ENCODE measurements at regions not wholly inside any gene's neighbourhood (a gene's known extent, or its start where the extent isn't known, plus 50 kb on each side); places are given as distances from the start of the nearest gene placed in this dataset.

GRCh38 chr6:137758661-137759060 is 108.4 kb upstream of the TNFAIP3 start:
- no peak for TF ChIP-seq CTCF (IDR thresholded peaks at IDR 0.05)
- TF ChIP-seq POLR2A (IDR thresholded peaks at IDR 0.05): no peak

Measured in lower leg skin (tissue), 3 donors.